ENCODE measurements at regions not wholly inside any gene's neighbourhood (a gene's known extent, or its start where the extent isn't known, plus 50 kb on each side); places are given as distances from the start of the nearest gene placed in this dataset.

DNA sequence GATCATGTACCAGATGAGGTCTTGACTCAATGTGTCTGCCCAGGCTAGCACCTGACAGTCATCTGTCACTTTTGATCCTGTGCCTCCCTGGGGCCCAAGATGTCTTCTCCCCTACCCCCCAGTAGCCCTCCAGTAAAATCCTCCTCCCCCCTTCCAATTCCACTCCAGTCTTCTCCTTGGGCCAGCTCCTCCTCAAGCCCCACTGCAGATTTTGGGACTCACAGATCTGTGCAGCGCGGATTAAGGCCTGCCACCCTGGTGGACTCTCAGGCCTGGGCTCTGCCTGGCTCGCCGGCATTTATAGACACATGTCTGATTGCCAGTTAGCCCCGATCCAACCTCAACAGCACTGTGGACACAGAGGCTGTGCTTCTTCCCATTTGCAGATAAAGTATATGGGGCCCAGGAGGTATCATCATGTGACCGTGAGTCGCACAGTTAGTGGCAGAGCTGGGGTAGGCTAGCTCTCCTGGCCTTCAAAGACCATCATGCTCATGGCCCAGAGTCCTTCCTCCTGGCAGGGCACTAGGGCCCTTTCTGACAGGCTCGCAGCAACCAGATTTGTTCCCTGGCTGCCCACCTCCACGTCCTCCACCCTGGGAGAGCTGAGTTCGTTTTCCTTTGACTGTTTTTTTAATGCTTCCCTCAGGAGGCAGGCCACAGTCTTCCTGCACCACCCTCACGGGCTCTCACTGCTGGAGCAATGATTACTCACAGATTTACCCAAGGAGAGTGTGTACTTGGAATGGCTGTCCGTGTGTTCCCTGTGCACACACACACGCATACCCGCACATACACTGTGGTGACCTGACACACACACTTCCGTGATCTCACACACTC lies 98.3 kb upstream of the DIO3 start:
- TF ChIP-seq GATA2 (IDR thresholded peaks at IDR 0.05; ENCODE audit: low read depth, low read length) (no peak), GATA3 (IDR thresholded peaks at IDR 0.05; ENCODE audit: low read depth, low read length) (no peak)

DNA sequence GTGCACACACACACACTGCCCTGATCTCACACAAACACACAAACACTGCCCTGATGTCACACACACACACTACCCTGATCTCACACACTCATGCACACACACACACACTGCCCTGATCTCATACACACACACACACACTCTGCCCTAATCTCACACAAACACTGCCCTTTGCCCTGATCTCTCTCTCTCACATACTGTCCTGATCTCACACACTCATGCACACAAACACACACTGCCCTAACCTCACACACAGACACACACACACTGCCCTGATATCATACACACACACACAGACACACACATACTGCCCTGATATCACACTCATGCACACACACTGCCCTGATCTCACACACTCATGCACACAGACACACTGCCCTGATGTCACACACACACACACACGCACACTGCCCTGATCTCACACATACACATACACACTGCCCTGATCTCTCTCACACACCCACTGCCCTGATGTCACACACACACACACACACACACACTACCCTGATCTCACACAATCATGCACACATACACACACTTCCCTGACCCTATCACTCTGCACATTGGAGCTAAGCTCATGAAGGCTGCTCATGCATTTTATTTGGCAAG lies 97.6 kb upstream of the DIO3 start:
- TF ChIP-seq GATA3 (IDR thresholded peaks at IDR 0.05; ENCODE audit: low read depth, low read length) (no peak), GATA2 (IDR thresholded peaks at IDR 0.05; ENCODE audit: low read depth, low read length) (no peak)

- TF ChIP-seq GATA2 (IDR thresholded peaks at IDR 0.05; ENCODE audit: low read depth, low read length), result no peak
- TF ChIP-seq GATA3 (IDR thresholded peaks at IDR 0.05; ENCODE audit: low read depth, low read length), result no peak
Measured at GRCh38 chr14:101464310-101464983, 96.8 kb upstream of the DIO3 start.

DNA sequence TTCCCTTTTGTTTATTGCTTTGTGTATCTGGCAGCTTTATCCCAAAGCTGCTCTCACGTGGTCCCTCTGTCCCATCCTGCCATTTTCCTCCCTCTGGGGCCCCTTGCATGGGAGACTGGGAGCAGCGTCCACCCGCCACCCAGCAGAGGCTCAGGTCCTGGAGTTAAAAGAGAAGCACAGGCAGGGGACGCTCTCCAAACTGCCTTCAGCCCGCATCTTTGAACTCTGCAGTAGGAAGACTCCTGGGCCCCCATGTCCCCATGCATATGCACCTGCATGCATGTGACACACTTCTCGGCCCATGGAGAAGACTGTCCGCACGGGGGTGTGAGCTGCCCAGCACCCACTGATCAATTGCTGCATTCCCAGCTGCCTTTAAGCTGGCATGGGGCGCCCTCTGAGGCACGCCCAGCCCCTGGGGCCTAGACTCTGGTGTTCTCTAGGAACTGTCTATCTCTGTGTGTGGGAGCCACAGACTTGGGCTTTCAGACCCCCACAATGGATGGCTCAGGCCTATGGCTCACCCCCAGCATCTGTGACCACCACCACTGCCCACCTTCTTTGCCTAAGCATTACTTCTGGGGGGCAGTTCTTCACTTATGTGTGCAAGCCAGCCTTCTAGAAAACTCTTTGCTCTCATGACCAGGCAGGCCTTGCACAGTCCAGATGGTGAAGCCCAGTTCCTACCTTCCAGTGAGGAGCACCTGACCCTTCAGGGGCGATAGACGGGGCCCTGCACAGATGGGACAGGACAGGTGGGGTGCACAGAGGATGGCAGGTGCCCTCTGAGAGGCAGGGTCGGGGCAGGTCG lies 96.1 kb upstream of the DIO3 start:
- TF ChIP-seq GATA2 (IDR thresholded peaks at IDR 0.05; ENCODE audit: low read depth, low read length) (no peak), GATA3 (IDR thresholded peaks at IDR 0.05; ENCODE audit: low read depth, low read length) (no peak)

DNA sequence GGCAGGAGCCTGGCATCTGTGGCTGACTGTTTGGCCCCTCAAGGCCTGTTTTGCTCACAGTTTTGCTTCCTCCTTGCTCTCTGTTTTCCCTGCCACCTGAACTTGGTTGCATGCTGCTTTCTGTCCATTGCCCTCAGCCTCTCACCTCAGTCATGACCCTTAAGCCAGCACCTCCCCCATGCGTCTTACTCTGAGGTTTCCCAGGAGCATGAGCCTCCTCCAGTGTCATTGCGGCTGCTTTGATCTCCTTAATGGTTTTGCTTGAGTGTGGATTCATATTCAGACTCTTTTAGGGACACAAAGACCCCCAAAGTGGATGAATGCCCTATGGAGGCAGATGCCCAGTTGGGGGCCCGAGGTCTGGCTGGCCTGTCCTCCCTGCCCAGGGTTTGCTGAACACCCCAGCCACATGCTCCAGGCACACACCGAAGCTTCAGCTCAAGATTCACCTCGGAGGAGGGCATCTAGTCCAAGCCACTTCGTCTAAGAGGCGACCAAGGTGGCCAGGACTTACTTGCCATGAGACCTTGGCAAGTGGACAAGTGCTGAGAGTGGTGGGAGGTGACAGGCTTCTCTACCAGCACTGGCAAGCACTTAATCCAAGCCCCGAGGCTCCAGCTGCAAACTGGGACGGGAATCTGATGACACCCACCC lies 95.4 kb upstream of the DIO3 start:
- no peak for TF ChIP-seq GATA3 (IDR thresholded peaks at IDR 0.05; ENCODE audit: low read depth, low read length)
- no peak for TF ChIP-seq GATA2 (IDR thresholded peaks at IDR 0.05; ENCODE audit: low read depth, low read length)

GRCh38 chr14:101466456-101467180 lies 94.7 kb upstream of the DIO3 start:
- TF ChIP-seq GATA2 (IDR thresholded peaks at IDR 0.05; ENCODE audit: low read depth, low read length) (no peak), GATA3 (IDR thresholded peaks at IDR 0.05; ENCODE audit: low read depth, low read length) (no peak)

DNA sequence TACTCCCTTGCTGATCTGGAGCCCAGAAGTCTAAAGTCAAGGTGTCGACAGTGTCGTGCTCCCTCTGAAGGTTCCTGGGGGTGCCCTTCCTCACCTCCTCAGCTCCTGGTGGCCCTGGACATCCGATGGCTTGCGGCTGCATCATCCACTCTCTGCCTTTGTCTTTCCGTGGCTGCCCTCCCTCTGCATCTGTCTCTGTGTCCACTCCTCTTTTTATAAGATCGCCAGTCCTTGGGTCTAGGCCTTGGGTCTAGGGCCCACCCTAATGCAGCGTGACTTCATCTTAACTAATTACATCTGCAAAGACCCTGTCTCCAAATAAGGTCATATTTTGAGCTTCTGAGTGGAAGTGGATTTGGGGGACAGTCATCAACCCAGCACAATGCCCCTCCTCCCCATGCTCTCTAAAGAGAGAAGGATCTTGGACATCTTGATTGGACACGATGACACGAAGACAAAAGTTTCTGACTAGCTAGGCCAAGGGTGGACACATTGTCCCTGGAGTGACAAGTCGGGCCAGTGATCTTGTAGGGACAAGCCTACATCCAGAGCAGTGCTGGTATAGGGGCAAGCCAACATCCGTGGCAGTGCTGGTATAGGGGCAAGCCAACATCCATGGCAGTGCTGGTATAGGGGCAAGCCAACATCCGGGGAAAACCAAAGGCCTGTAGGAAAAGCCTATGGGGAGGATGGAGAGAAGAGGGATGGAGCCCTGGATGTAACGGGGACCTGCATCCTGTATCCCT lies 93.9 kb upstream of the DIO3 start:
- TF ChIP-seq GATA3 (IDR thresholded peaks at IDR 0.05; ENCODE audit: low read depth, low read length) (no peak), GATA2 (IDR thresholded peaks at IDR 0.05; ENCODE audit: low read depth, low read length) (no peak)

DNA sequence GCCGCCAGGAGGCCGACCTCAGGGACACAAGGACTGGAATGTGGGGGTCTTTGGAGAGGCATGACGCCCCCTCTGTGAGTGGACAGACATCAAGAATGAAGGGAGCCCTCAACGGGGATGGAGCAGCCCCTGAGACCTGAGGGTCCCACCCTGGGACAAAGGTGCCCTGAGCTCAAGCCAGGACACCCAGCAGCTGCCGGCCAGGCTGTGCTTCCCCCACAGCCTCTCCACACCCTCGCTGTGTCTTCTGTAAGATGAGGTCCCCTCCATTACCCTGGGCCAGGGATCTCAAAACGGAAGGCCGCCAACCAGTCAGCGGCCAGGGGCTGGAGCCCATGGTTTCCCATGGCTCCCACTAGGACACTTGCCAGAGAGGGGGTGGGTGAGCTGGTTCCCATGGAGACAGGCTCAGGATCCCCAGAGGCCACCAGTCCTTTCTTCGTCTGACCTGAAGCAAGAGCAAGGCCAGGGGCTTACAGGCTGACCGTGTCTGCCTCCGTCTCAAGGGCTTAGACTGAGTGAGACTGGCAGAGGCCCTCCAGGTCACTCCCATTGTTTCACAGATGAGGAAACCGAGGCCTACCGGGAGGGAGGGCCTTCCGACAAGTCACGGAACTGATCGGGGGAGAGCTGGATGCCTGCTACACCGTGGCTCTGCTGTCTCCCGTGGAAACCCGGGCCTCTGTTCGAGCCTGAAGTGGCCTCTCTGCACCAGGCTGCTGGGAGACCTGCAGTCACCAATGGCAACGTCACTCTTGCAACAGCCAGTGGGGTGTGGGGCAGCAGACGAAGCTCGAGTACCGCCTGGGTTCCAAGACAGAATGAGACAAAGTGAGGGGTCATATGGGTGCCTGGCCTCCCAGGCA lies 91.7 kb upstream of the DIO3 start:
- TF ChIP-seq GATA3 (IDR thresholded peaks at IDR 0.05; ENCODE audit: low read depth, low read length), result no peak
- TF ChIP-seq GATA2 (IDR thresholded peaks at IDR 0.05; ENCODE audit: low read depth, low read length), result no peak

GRCh38 chr14:101470266-101470665 lies 91.0 kb upstream of the DIO3 start:
- no peak for TF ChIP-seq GATA3 (IDR thresholded peaks at IDR 0.05; ENCODE audit: low read depth, low read length)
- TF ChIP-seq GATA2 (IDR thresholded peaks at IDR 0.05; ENCODE audit: low read depth, low read length), result no peak

DNA sequence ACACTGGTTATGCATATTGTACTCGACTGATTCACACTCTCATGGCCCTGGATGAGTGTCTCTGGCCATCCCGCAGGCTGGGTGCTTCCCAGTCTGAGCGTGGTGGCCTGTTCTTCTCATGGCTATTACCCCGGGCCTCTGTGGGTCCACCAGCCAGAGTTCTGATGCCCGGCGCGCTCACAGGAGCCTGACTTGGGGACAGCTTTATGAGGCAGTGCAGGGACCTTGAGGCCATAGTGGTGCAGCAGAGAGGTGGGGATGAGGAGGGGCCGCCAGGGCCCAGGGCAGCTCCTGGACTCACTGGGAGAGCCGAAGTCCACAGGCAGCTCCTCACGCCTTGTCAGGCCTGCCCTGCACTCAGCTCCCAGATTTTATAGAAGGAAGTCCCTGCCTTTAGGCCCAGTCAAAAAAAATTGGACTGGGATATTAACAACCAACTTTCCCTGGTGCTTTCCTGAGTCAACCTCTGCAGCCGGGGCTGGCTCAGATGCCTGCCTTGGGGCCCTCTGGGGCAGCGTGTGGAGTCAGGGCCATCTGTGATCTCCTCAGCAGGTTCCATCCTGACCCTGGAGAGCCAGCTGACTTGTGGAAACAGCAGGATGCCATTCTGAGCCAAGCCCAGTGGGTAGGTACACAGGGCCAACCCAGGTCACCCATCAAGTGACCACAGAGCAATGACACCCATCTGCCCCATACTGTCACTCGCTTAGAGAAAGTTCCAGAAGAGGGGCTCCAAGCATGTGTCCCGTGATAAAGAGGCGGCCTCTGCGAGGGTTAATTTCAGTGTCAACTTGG lies 89.4 kb upstream of the DIO3 start:
- TF ChIP-seq GATA2 (IDR thresholded peaks at IDR 0.05; ENCODE audit: low read depth, low read length), result no peak
- TF ChIP-seq GATA3 (IDR thresholded peaks at IDR 0.05; ENCODE audit: low read depth, low read length), result no peak

DNA sequence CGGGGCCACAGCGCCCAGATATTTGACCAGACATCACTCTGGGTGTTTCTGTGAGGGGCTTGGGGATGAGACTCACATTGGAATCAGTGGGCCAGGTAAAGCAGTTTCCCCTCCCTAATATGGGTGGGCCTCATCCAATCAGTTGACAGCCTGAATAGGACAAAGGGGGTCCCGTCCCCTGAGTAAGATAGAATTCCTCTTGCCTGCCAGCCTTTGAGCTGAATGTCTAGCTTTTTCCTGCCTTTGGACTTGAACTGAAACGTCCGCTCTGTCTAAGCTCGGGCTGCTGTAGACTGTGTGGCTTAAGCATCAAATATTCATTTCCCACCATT lies 88.8 kb upstream of the DIO3 start:
- no peak for TF ChIP-seq GATA3 (IDR thresholded peaks at IDR 0.05; ENCODE audit: low read depth, low read length)
